ENCODE measurements at regions not wholly inside any gene's neighbourhood (a gene's known extent, or its start where the extent isn't known, plus 50 kb on each side); places are given as distances from the start of the nearest gene placed in this dataset.

- TF ChIP-seq, protein P1, sequence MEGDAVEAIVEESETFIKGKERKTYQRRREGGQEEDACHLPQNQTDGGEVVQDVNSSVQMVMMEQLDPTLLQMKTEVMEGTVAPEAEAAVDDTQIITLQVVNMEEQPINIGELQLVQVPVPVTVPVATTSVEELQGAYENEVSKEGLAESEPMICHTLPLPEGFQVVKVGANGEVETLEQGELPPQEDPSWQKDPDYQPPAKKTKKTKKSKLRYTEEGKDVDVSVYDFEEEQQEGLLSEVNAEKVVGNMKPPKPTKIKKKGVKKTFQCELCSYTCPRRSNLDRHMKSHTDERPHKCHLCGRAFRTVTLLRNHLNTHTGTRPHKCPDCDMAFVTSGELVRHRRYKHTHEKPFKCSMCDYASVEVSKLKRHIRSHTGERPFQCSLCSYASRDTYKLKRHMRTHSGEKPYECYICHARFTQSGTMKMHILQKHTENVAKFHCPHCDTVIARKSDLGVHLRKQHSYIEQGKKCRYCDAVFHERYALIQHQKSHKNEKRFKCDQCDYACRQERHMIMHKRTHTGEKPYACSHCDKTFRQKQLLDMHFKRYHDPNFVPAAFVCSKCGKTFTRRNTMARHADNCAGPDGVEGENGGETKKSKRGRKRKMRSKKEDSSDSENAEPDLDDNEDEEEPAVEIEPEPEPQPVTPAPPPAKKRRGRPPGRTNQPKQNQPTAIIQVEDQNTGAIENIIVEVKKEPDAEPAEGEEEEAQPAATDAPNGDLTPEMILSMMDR (IDR thresholded peaks at IDR 0.05): no peak
- no peak for TF ChIP-seq EZH2phosphoT487 (IDR thresholded peaks at IDR 0.05)
Observed at GRCh38 chr7:112858838-112859237, 68.6 kb upstream of the TMEM168 start.
